Fibroblast of skin of abdomen (primary cell): ENCODE measurements at regions not wholly inside any gene's neighbourhood (a gene's known extent, or its start where the extent isn't known, plus 50 kb on each side); places are given as distances from the start of the nearest gene placed in this dataset.

Source experiments
- DNase-seq: peaks from one replicate; pipeline ENCODE4 v3.0.0-alpha.2; 2013

- DNase-seq: no peak
These were observed 69.4 kb downstream of the TOMM20 start for GRCh38 chr1:235059221-235059620.

GRCh38 chr1:235058695-235059094 lies 69.9 kb downstream of the TOMM20 start:
- DNase-seq: no peak

- no peak for DNase-seq
These were observed 71.0 kb downstream of the TOMM20 start for GRCh38 chr1:235057385-235058306.

- DNase-seq: no peak
These were observed 71.7 kb downstream of the TOMM20 start for GRCh38 chr1:235056937-235057336.

GRCh38 chr1:235054936-235055335 lies 73.7 kb downstream of the TOMM20 start:
- no peak for DNase-seq

- no peak for DNase-seq
These were observed 74.2 kb downstream of the TOMM20 start for GRCh38 chr1:235054466-235054865.

- DNase-seq: peak; percentile 41
These were observed 76.3 kb downstream of the TOMM20 start for GRCh38 chr1:235052067-235053008.

GRCh38 chr1:235051521-235051920 lies 77.1 kb downstream of the TOMM20 start:
- DNase-seq: no peak

- DNase-seq: peak; percentile 66
These were observed 77.7 kb downstream of the TOMM20 start for GRCh38 chr1:235050911-235051360.

GRCh38 chr1:235049716-235050378 lies 78.8 kb downstream of the TOMM20 start:
- DNase-seq: peak; percentile 81

- DNase-seq: no peak
These were observed 79.4 kb downstream of the TOMM20 start for GRCh38 chr1:235049217-235049616.

GRCh38 chr1:235047331-235047871 lies 81.2 kb downstream of the TOMM20 start:
- no peak for DNase-seq

GRCh38 chr1:235045921-235046601 lies 82.6 kb downstream of the TOMM20 start:
- no peak for DNase-seq

- DNase-seq: peak; percentile 79
These were observed 83.5 kb downstream of the TOMM20 start for GRCh38 chr1:235045034-235045690.

GRCh38 chr1:235043234-235043633 lies 85.4 kb downstream of the TOMM20 start:
- DNase-seq: no peak

GRCh38 chr1:235038701-235039100 lies 89.9 kb downstream of the TOMM20 start:
- DNase-seq: no peak

GRCh38 chr1:235035928-235036327 lies 92.7 kb downstream of the TOMM20 start:
- no peak for DNase-seq

GRCh38 chr1:235030919-235031596 lies 97.6 kb downstream of the TOMM20 start:
- no peak for DNase-seq

GRCh38 chr1:235027862-235028250 lies 100.8 kb downstream of the TOMM20 start:
- no peak for DNase-seq

- no peak for DNase-seq
These were observed 101.4 kb downstream of the TOMM20 start for GRCh38 chr1:235027076-235027861.
